Lower leg skin (tissue), 4 donors: ENCODE measurements at regions not wholly inside any gene's neighbourhood (a gene's known extent, or its start where the extent isn't known, plus 50 kb on each side); places are given as distances from the start of the nearest gene placed in this dataset.
A peak's percentile ranks its signal among the peaks of the same experiment; 100 is the strongest.

Experiments
- DNase-seq, 2 donors: peaks; one replicate each; pipeline ENCODE4 v3.0.0-alpha.2; 2019; ENCODE audit warnings: low spot score in 2 of 2
- H3K4me3 ChIP-seq: fragments of 200-600 bp; sonication (generic); 2 replicates; pipeline ENCODE4 v1.5.1; 2017; ENCODE audit warnings: mild to moderate bottlenecking, low read depth; ENCODE audit not compliant: poor library complexity, severe bottlenecking
- CTCF ChIP-seq, 3 donors: fragments of 450-650 bp; IDR thresholded peaks; one replicate each; pipeline ENCODE4 v1.5.1; 2016; ENCODE audit warnings: antibody characterized with exemption in 3 of 3, mild to moderate bottlenecking in 3 of 3, moderate library complexity in 2 of 3
- POLR2A ChIP-seq, 2 donors: fragments of 450-650 bp; IDR thresholded peaks; one replicate each; pipeline ENCODE4 v1.6.1; 2016 to 2017; ENCODE audit warnings: antibody characterized with exemption in 2 of 2, mild to moderate bottlenecking in 1 of 2, moderate library complexity in 1 of 2
- WGBS, 2 donors: methylation state at CpG; one replicate each; pipeline ENCODE4 v1.1.5; 2018; 5-methylcytosine and 5-hydroxymethylcytosine counted together
- intact Hi-C: fragments of 100-400 bp; cut with DNase I; formaldehyde crosslinking; loops from one replicate; pipeline ENCODE4 v1.15.0; 2023; ENCODE audit warnings: low total_unique reads

- no peak for TF ChIP-seq POLR2A (IDR thresholded peaks at IDR 0.05)
- no peak for TF ChIP-seq CTCF (IDR thresholded peaks at IDR 0.05)
- intact Hi-C loops = no loop called here
- DNase-seq = peak in 1 of 2 donors; percentile 42
- H3K4me3 ChIP-seq = no peak overlapping the region
- 74 to 83% methylated on average over 7 of the region's 7 CpGs for WGBS, 2 donors
These were observed 118.9 kb upstream of the SLC34A2 start for GRCh38 chr4:25536564-25537320.

GRCh38 chr4:25538430-25538829, 117.2 kb upstream of the SLC34A2 start:
- WGBS, 2 donors = 81 to 89% methylated on average over 4 of the region's 4 CpGs
- no peak overlapping the region for H3K4me3 ChIP-seq
- TF ChIP-seq CTCF (IDR thresholded peaks at IDR 0.05) (no peak), POLR2A (IDR thresholded peaks at IDR 0.05) (no peak)
- DNase-seq = peak in 1 of 2 donors; percentile 37
- intact Hi-C loops = no loop called here

- no peak overlapping the region for H3K4me3 ChIP-seq
- DNase-seq = peak in 1 of 2 donors; percentile 20
- WGBS, 2 donors = 75 to 83% methylated on average over 3 of the region's 3 CpGs
- intact Hi-C loops = no loop called here
- TF ChIP-seq CTCF (IDR thresholded peaks at IDR 0.05) = no peak
- TF ChIP-seq POLR2A (IDR thresholded peaks at IDR 0.05) = no peak
These were observed 116.4 kb upstream of the SLC34A2 start for GRCh38 chr4:25539241-25539640.

- DNase-seq = peak in 1 of 2 donors; percentile 4
- intact Hi-C loops = no loop called here
- WGBS, 2 donors = 72 to 83% methylated on average over 2 of the region's 2 CpGs
- TF ChIP-seq POLR2A (IDR thresholded peaks at IDR 0.05) (no peak), CTCF (IDR thresholded peaks at IDR 0.05) (no peak)
- H3K4me3 ChIP-seq = no peak overlapping the region
These were observed 114.9 kb upstream of the SLC34A2 start for GRCh38 chr4:25540734-25541133.

- no peak overlapping the region for H3K4me3 ChIP-seq
- intact Hi-C loops = no loop called here
- no peak for DNase-seq
- TF ChIP-seq CTCF (IDR thresholded peaks at IDR 0.05) = no peak
- TF ChIP-seq POLR2A (IDR thresholded peaks at IDR 0.05) = no peak
- WGBS, 2 donors = 85 to 88% methylated on average over 5 of the region's 5 CpGs
These were observed 108.3 kb upstream of the SLC34A2 start for GRCh38 chr4:25547343-25547742.

- no peak overlapping the region for H3K4me3 ChIP-seq
- DNase-seq = peak in 1 of 2 donors; percentile 3
- TF ChIP-seq POLR2A (IDR thresholded peaks at IDR 0.05) (no peak), CTCF (IDR thresholded peaks at IDR 0.05) (no peak)
- intact Hi-C loops = no loop called here
These were observed 106.2 kb upstream of the SLC34A2 start for GRCh38 chr4:25549413-25549812.
